ENCODE measurements at regions not wholly inside any gene's neighbourhood (a gene's known extent, or its start where the extent isn't known, plus 50 kb on each side); places are given as distances from the start of the nearest gene placed in this dataset.

- Histone ChIP-seq H3K4me2 (ENCODE audit: low read length) (no peak overlapping the region), H3K9me3 (ENCODE audit: control insufficient read depth, low read length) (no peaks in the 10 kb centered on the region)
- TF ChIP-seq, protein P1, sequence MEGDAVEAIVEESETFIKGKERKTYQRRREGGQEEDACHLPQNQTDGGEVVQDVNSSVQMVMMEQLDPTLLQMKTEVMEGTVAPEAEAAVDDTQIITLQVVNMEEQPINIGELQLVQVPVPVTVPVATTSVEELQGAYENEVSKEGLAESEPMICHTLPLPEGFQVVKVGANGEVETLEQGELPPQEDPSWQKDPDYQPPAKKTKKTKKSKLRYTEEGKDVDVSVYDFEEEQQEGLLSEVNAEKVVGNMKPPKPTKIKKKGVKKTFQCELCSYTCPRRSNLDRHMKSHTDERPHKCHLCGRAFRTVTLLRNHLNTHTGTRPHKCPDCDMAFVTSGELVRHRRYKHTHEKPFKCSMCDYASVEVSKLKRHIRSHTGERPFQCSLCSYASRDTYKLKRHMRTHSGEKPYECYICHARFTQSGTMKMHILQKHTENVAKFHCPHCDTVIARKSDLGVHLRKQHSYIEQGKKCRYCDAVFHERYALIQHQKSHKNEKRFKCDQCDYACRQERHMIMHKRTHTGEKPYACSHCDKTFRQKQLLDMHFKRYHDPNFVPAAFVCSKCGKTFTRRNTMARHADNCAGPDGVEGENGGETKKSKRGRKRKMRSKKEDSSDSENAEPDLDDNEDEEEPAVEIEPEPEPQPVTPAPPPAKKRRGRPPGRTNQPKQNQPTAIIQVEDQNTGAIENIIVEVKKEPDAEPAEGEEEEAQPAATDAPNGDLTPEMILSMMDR (IDR thresholded peaks at IDR 0.05): no peak
Measured at GRCh38 chr2:180177534-180177933, 170.4 kb upstream of the CWC22 start.

GRCh38 chr2:180175736-180176135 is 168.6 kb upstream of the CWC22 start:
- Histone ChIP-seq H3K4me3 (ENCODE audit: low read depth, low read length) (no peak overlapping the region), H3K27ac (no peak overlapping the region), H2AFZ (peak overlapping the region; percentile 17), H3K4me1 (peaks cover 4% of the 10 kb centered on the region), H3K9ac (no peak overlapping the region), H3K27me3 (ENCODE audit: control insufficient read depth, insufficient read depth, low read length) (no peaks in the 10 kb centered on the region), H3K4me2 (ENCODE audit: low read length) (no peak overlapping the region), H3K79me2 (no peaks in the 10 kb centered on the region), H3K9me3 (ENCODE audit: control insufficient read depth, low read length) (no peaks in the 10 kb centered on the region), H3K36me3 (ENCODE audit: control insufficient read depth, insufficient read depth, low read length) (no peaks in the 10 kb centered on the region)
- TF ChIP-seq, protein P1 (IDR thresholded peaks at IDR 0.05): no peak

More at GRCh38 chr2:180177534-180177933, 170.4 kb upstream of the CWC22 start:
- peaks cover 4% of the 10 kb centered on the region for H3K4me1 ChIP-seq
- H3K27ac ChIP-seq: no peak overlapping the region
- no peak overlapping the region for H3K4me3 ChIP-seq (ENCODE audit: low read depth, low read length)
- H3K79me2 ChIP-seq: no peaks in the 10 kb centered on the region
- H3K36me3 ChIP-seq (ENCODE audit: control insufficient read depth, insufficient read depth, low read length): no peaks in the 10 kb centered on the region
- peak overlapping the region; percentile 26 for H2AFZ ChIP-seq
- H3K27me3 ChIP-seq (ENCODE audit: control insufficient read depth, insufficient read depth, low read length): no peaks in the 10 kb centered on the region
- no peak overlapping the region for H3K9ac ChIP-seq

DNA sequence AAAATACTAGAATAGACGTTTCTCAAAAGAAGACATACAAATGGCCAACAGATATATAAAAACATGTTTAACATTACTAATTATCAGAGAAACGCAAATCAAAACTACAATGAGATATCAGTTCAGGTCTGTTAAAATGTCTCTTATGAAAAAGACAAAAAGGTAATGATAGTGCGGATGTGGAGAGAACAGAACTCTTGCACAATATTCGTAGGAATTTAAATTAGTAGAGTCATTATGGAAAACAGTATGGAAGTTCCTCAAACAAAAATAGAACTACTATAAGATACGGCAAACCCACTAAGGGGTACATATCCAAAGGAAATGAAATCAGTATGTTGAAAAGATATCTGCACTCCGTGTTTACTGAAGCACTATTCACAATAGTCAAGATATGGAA is 167.5 kb upstream of the CWC22 start:
- Histone ChIP-seq H3K36me3 (ENCODE audit: control insufficient read depth, insufficient read depth, low read length) (no peaks in the 10 kb centered on the region), H3K27ac (no peak overlapping the region), H3K4me1 (peaks cover 4% of the 10 kb centered on the region), H3K79me2 (no peaks in the 10 kb centered on the region), H2AFZ (no peak overlapping the region), H3K9ac (no peak overlapping the region), H3K9me3 (ENCODE audit: control insufficient read depth, low read length) (no peaks in the 10 kb centered on the region), H3K4me2 (ENCODE audit: low read length) (no peak overlapping the region), H3K27me3 (ENCODE audit: control insufficient read depth, insufficient read depth, low read length) (no peaks in the 10 kb centered on the region), H3K4me3 (ENCODE audit: low read depth, low read length) (no peak overlapping the region)
- TF ChIP-seq, protein P1 (IDR thresholded peaks at IDR 0.05): no peak

GRCh38 chr2:180169474-180169873 is 162.4 kb upstream of the CWC22 start:
- no peak overlapping the region for H2AFZ ChIP-seq
- no peaks in the 10 kb centered on the region for H3K27me3 ChIP-seq (ENCODE audit: control insufficient read depth, insufficient read depth, low read length)
- H3K4me2 ChIP-seq (ENCODE audit: low read length): no peak overlapping the region
- no peak overlapping the region for H3K27ac ChIP-seq
- H3K9ac ChIP-seq: no peak overlapping the region
- no peaks in the 10 kb centered on the region for H3K9me3 ChIP-seq (ENCODE audit: control insufficient read depth, low read length)
- TF ChIP-seq, protein P1 (IDR thresholded peaks at IDR 0.05): no peak
- no peak overlapping the region for H3K4me3 ChIP-seq (ENCODE audit: low read depth, low read length)
- H3K79me2 ChIP-seq: no peaks in the 10 kb centered on the region
- H3K36me3 ChIP-seq (ENCODE audit: control insufficient read depth, insufficient read depth, low read length): no peaks in the 10 kb centered on the region
- H3K4me1 ChIP-seq: no peaks in the 10 kb centered on the region

DNA sequence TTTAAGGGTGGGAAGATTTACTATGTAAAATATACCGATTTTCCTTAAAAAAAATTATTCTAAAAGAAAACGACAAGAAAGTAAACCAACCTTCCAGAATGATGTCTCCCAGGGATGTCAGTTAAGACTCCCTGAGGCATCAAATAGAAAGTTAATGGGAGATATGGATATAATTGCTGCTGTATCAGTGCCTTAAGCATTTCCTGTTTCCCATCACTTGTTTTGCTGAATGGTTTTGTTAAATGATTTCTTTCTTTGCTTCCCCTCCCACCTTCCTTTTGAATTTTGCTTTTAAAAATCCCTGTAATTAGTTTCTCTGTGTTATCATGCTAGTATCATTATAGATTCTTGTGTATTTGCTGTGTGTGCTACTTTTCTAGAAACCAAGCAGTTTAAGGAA is 154.3 kb upstream of the CWC22 start:
- Histone ChIP-seq H2AFZ (no peak overlapping the region), H3K27me3 (ENCODE audit: control insufficient read depth, insufficient read depth, low read length) (no peaks in the 10 kb centered on the region), H3K4me2 (ENCODE audit: low read length) (no peak overlapping the region), H3K9ac (no peak overlapping the region), H3K27ac (no peak overlapping the region), H3K79me2 (no peaks in the 10 kb centered on the region), H3K4me1 (no peaks in the 10 kb centered on the region), H3K36me3 (ENCODE audit: control insufficient read depth, insufficient read depth, low read length) (no peaks in the 10 kb centered on the region), H3K4me3 (ENCODE audit: low read depth, low read length) (no peak overlapping the region), H3K9me3 (ENCODE audit: control insufficient read depth, low read length) (no peaks in the 10 kb centered on the region)
- TF ChIP-seq, protein P1 (IDR thresholded peaks at IDR 0.05): no peak

All from parathyroid adenoma (tissue), 2 donors.